ENCODE measurements at regions not wholly inside any gene's neighbourhood (a gene's known extent, or its start where the extent isn't known, plus 50 kb on each side); places are given as distances from the start of the nearest gene placed in this dataset.

GRCh38 chr6:156174031-156174890 lies 602.9 kb upstream of the ARID1B start:
- DNase-seq, result no peak

DNA sequence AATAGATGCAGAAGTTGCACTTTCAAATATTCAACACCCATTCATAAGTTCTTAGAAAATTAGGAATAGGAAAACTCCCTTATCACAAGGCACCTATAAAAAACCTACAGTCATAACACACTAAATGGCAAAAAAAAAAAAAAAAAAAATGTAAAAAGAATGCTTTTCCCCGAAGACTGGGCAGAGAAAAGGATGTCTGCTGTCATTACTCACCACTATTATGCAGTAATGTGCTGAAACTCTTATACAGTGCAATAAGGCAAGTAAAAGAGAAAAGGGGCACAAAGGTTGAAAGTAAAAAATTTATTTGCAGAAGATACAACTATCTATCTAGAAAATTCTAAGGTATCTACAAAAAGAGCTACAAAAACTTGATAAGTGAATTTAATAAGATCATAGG lies 607.8 kb upstream of the ARID1B start:
- DNase-seq, result no peak

GRCh38 chr6:156167625-156168071 lies 609.5 kb upstream of the ARID1B start:
- no peak for DNase-seq

GRCh38 chr6:156167016-156167624 lies 610.1 kb upstream of the ARID1B start:
- DNase-seq, result no peak

- no peak for DNase-seq
Measured at GRCh38 chr6:156166093-156166492, 611.1 kb upstream of the ARID1B start.

DNA sequence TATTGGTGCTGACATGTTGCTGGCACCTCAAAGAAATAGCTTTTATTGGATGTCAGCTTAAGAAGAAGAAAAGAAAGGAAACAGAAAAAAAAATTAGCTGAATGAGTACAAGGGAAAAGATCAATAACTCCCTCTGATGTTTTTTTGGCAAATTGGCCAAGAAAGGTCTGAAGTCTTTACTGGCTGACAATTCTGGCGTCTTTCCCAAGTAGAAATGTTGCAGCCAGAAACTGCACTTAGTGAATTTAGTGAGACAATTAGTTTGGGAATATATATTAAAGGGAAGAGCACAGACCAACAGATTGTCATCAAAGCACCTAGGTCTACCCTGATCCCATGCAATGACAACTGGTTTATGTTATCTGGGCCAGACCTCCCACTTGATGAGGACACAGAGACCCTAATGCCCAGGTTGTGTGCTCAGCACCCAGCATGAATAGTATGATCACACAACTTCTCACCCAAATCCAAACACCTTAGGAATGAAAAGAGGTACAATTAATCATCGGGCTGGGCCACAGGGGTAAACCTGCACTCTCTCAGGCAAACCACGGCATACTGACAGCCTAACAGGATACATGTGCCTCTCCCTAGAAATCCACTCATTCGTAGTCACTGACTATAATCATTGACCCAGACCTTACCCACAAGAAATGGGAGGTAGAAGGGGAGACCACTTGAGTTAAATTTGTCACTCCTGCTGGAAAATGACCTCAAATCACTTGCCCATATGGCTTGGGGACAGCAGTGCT lies 612.3 kb upstream of the ARID1B start:
- DNase-seq, result no peak

GRCh38 chr6:156163311-156163710 lies 613.9 kb upstream of the ARID1B start:
- DNase-seq, result no peak

DNA sequence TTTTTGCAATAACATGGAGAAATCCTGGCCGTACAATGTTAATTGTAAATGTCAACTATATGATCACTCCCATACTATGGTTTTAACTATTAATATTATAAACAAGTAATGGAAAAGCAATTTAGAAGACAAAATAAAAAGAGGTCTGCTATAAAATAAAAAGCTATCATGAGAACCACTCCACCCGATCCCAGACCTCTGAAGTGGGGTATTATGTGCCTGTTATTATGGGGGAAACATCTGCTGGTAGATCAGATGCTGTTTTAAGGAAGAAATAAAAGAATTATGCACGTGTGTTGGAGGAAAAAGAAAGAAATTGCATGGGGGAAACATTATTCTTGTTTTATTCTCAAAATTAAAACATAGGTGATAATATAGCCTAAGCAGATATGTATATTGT lies 615.7 kb upstream of the ARID1B start:
- no peak for DNase-seq

GRCh38 chr6:156160795-156161165 lies 616.4 kb upstream of the ARID1B start:
- no peak for DNase-seq

DNA sequence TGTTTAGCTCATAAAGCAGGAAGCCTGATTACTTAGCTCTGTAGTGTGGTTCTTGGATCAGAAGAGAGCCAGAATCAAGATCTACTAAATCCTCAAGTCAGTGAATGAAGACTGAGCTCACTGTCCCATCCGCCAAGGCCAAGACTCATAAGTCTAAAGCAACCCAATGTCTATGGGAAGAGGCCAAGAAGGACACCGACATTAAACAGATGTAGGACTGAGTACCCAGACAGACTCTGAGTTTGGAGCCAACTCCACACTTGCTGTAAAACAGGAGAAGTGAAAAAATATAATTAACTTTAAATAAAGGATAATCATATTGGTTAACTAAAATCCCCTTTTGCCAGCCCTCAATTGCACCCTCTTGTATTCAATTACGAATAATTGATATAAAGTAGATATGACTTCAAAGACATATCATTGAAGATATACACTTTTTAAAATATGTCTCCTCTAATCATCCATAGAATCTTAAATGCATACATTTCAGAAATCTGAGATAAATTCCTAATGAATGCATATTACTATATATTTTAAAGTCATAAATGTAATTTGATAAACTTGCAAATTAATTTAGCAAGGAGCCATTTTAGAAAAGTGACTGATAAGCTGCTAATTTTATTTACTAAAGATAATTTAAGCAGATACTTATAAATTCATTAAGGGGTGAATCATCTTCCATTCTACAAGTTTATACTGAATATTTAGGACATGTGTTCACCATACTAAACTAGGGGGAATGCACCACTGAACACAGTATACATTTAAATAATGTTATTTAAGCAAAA lies 617.0 kb upstream of the ARID1B start:
- no peak for DNase-seq

DNA sequence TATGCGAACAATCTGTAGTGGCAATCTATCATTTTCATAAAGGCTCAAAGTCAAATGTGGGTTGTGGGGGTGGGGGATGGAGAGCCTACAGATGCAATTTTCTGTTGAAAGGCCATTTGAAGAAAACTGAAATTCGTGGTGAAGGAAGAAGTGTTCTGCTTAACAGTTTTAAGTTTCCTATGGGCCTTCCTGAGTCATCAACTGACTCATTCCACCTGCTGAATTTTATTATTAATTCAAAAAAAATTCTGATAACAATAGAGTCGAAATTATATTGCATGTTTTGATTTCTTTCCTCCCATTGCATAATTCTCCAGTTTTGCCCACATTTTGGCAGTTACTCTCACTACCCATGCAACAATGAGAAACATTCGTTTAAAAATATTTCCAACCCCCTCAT lies 622.3 kb upstream of the ARID1B start:
- no peak for DNase-seq

DNA sequence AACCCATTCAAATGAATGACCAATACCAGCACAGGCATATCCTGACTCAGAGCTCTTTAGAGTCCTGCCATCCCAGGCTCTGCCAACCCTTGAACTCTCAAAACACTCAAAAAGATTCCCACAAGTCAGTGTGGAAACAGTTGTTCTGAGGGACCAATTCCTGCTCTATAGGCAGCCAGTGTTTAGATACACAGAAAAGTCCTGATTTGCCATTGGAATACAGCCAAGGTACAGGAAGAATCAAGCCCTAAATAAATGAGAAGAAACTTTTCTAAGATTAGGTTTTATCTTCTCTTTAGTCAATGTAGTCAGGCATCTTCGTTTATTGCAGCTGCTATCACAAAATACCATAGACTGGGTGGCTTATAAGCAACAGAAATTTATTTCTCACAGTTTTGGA lies 626.8 kb upstream of the ARID1B start:
- no peak for DNase-seq

DNA sequence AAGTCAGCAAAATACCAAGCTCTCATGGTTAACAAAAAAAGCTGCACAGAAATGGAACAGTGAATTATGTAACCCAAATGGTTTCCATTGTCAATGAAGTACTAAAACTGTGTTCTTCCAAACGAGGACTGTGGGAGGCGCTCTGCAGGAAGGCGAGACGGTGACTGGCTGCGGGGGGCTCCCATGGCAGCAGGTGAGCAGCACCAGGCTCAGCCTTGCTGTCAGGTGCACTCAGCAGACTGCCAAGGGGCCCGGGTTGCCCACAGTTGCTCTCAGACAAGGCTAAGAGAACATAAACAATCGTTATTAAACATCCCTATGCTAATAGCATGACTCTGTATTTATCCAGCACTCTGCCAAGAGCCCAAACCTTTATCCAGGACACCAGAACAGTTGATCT lies 630.3 kb upstream of the ARID1B start:
- no peak for DNase-seq

DNA sequence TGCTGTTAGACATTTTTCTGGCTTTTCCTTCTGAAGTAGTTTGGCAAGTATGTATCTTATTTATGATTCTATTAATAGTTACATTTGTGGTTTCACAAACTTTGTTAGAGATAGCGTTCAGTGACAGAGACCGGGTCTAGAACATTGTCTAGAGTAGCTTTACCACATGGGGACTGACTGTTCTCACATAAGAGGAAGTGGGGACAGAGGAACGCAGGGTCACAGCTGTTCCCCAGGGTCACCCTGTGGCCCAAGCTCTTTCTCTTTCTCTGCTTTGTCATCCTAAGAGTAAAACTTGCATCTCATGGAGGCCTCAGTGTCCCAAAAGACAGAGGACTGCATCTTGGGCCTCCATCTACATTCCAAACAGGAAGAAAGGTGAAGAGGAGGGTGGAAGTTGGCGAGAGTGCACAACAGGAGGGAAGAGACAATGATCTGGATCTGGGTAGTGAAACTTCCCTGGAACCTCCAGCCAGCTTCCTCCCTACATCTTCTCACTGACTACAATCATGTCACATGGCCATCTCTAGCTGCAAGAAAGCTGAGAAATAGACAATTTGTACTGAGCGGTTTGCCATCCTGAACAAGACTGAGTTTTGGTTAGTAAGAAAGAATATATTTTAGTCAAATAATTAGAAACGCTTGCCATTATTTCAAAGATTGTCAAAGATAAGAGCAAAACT lies 645.8 kb upstream of the ARID1B start:
- DNase-seq, result no peak

- DNase-seq, result no peak
Measured at GRCh38 chr6:156126535-156126934, 650.6 kb upstream of the ARID1B start.

- DNase-seq, result no peak
Measured at GRCh38 chr6:156125844-156126243, 651.3 kb upstream of the ARID1B start.

DNA sequence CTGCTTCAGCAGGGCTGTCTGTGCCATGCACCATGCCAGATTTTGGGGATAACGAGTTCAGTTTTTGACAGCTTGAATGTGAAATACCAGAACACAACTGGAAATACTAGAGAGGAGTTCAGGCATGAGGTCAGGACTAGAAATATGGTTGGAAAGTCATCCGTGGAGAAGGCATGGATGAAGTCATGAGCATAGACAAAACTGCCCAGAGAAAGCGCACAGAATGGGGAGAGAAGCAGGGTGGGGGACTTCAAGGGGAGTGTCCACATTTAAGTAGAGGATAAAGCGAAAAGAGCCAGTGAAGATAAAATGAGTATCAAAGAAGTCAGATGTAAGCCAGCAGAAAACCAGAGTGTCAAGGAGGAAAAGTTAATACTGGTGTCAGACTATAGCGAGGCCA lies 653.4 kb upstream of the ARID1B start:
- no peak for DNase-seq

DNA sequence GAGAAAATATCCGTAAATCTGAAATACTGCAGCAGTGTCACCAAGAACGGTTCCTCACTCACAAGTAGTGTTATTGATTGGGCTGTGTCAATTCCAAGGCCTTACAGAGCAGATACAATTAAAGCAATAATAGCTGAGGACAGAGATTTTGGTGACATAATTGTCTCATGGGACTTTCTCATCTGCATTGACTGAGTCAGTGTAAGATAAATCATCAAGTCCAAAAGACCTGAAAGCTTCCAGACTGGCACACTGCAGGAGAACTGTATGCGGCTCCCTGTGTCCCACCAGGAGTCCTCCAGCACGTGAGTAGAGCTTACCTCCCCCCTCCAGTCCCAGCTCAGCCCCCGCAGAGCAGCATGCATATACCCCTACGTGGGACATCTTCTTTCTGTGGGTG lies 655.2 kb upstream of the ARID1B start:
- DNase-seq, result no peak

GRCh38 chr6:156114541-156114940 lies 658.9 kb upstream of the NOX3 start:
- no peak for DNase-seq

DNA sequence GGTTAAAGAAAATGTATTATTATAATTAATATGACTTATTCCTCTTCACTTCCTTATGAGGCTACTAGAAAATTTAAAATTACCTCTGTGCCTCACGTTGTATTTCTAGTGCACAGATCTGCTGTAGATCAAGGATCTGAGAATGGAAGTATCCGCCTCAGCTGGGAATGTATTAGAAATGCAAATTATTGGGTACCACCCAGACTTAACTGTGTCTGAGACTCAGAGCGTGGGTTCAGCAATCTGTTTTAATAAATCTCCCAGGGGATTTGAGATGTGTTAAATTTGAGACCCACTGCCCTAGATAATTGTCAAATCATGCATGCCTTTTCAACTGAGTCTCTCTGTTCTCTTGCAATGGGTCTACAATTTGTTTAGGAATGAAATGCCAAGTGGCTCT lies 658.0 kb upstream of the NOX3 start:
- DNase-seq, result no peak

GRCh38 chr6:156111913-156112312 lies 656.3 kb upstream of the NOX3 start:
- no peak for DNase-seq

GRCh38 chr6:156110249-156110648 lies 654.6 kb upstream of the NOX3 start:
- DNase-seq, result no peak

DNA sequence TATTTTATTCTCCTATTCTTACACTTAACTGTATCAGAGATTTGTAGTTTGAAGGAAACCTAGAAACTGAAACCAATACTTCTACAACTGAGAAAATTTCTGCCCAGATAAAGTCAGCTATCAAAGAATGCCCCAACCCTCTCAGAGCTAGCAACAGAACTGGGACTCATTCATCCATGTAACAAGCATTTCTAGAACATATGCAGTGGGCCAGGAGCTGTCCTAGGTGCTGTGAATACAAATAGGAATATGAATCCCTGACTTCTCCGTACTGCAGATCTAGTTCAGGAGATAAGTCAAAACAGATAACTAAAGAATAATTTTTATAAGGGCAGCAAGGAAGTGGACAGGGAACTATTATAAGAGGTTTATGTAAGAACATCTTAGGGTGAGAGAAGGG lies 654.1 kb upstream of the NOX3 start:
- no peak for DNase-seq

All from SIG-M5 (cell line).